ENCODE measurements at regions not wholly inside any gene's neighbourhood (a gene's known extent, or its start where the extent isn't known, plus 50 kb on each side); places are given as distances from the start of the nearest gene placed in this dataset.

DNA sequence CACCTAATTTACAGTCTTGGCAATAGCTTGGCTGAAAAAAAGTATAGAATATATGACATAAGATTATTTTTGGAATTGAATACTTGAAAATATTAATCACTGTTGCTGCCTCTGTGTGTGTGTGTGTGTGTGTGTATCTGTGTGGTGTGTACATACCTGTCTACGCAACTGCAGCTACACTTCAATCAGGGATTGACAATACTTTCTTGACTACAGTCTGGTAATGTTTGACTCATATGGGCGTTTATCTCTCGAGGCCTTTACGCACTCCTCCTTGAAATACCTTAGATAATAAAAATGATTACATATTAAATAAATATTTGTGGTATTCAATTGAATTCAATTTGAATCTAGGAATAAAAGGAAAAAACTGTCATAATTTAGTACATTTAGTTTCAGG is 565.2 kb downstream of the PCDH18 start:
- Histone ChIP-seq H3K27me3 (ENCODE audit: control insufficient read depth, insufficient read depth, low read length) (no peaks in the 10 kb centered on the region), H3K36me3 (ENCODE audit: control insufficient read depth, insufficient read depth, low read length) (no peaks in the 10 kb centered on the region), H3K4me3 (ENCODE audit: low read depth, low read length) (no peak overlapping the region)
- DNase-seq (ENCODE audit: low read depth): peak; percentile 21
- no peak for FAIRE-seq
- TF ChIP-seq CTCF (IDR thresholded peaks at IDR 0.05; ENCODE audit: insufficient read depth, low read length, severe bottlenecking): no peak

DNA sequence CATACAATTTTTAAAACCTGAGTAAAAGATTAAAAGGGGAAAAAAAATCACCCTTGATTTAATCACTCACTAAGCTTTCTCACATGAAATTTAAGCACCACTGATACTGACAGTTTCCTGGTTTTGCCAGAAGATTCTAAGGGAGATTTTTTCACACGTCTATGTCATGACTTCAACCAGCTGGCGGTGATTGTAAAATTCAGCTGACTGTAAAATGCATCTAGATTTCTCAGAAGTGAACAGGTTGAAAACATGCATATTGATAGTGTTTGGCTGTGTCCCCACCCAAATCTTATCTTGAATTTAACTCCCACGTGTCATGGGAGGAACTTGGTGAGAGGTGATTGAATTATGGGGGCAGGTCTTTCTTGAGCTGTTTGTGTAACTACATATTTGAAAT is 566.8 kb downstream of the PCDH18 start:
- Histone ChIP-seq H3K36me3 (ENCODE audit: control insufficient read depth, insufficient read depth, low read length) (no peaks in the 10 kb centered on the region), H3K4me3 (ENCODE audit: low read depth, low read length) (no peak overlapping the region), H3K27me3 (ENCODE audit: control insufficient read depth, insufficient read depth, low read length) (no peaks in the 10 kb centered on the region)
- FAIRE-seq (no peak), DNase-seq (ENCODE audit: low read depth) (no peak)
- TF ChIP-seq CTCF (IDR thresholded peaks at IDR 0.05; ENCODE audit: insufficient read depth, low read length, severe bottlenecking): no peak

DNA sequence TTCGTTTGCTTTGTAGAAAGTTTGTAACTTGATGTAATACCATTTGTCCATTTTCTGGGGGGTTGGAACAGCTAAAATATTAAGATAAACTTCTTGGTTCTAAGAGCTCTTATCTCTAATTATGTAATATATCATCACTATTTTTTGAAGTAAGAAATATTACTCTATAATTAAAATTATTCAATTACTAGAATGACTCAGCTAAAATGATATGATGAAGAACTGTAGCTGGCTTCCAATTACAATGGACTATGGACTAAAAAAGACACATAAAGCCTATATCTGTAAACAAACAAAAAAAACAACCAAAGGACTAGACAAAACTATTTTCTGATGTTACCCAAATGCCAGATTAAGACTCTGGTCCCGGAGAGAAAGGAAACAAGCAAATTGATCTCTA is 569.4 kb downstream of the PCDH18 start:
- Histone ChIP-seq H3K36me3 (ENCODE audit: control insufficient read depth, insufficient read depth, low read length) (no peaks in the 10 kb centered on the region), H3K27me3 (ENCODE audit: control insufficient read depth, insufficient read depth, low read length) (no peaks in the 10 kb centered on the region), H3K4me3 (ENCODE audit: low read depth, low read length) (no peak overlapping the region)
- TF ChIP-seq CTCF (IDR thresholded peaks at IDR 0.05; ENCODE audit: insufficient read depth, low read length, severe bottlenecking): no peak
- DNase-seq (ENCODE audit: low read depth): no peak
- no peak for FAIRE-seq

DNA sequence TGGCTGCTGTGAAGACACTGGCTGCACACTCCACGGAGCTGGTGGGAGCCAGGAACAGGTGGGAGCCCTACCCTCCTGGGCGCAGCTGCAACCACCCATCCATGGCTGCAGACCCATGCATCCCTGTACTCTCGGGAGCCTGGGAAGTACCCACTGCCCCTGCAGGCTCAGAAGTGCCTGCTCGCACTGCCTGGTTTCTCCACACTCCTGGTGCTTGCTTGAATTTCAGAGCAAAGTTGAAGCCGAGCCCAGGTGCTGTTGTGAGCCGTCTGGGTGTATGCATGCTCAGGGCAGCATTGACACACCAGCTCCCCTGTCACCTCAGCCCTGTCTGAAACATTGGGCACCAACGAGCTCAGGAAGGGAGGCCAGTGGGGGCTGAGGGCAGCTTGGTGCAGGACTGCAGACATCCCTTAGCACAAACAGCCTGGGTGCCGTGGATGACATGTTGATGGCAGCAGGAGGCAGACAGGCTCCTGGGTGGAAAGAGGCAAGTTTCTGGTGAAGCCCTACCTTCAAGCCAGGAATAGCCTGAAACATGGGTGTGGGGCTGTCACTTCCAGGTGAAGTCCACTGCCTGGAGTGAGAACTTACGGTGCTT is 585.9 kb downstream of the PCDH18 start:
- DNase-seq (ENCODE audit: low read depth) (no peak), FAIRE-seq (no peak)
- H3K27me3 ChIP-seq (ENCODE audit: control insufficient read depth, insufficient read depth, low read length): no peaks in the 10 kb centered on the region
- no peak overlapping the region for H3K4me3 ChIP-seq (ENCODE audit: low read depth, low read length)
- TF ChIP-seq CTCF (IDR thresholded peaks at IDR 0.05; ENCODE audit: insufficient read depth, low read length, severe bottlenecking): no peak
- no peaks in the 10 kb centered on the region for H3K36me3 ChIP-seq (ENCODE audit: control insufficient read depth, insufficient read depth, low read length)

DNA sequence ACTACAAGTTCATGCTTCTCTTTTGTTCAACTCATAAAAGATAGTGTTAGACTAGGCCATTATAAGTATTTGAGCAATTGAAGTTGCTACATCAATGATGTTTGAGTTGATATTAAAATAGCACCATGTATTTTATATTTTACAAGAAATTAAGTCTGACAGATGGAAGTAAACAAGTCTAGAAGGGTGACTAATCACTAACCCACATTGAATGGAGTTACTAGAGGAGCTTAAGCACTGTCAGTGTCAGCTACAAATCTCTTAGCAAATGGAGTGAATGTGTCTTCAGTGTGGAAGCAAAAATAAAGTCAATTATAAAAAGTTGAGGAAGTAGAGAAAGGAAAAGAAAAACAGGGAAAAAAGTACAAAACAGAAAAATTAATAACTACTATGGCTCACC is 592.5 kb downstream of the PCDH18 start:
- Histone ChIP-seq H3K27me3 (ENCODE audit: control insufficient read depth, insufficient read depth, low read length) (no peaks in the 10 kb centered on the region), H3K36me3 (ENCODE audit: control insufficient read depth, insufficient read depth, low read length) (no peaks in the 10 kb centered on the region), H3K4me3 (ENCODE audit: low read depth, low read length) (no peak overlapping the region)
- no peak for FAIRE-seq
- DNase-seq (ENCODE audit: low read depth): no peak
- TF ChIP-seq CTCF (IDR thresholded peaks at IDR 0.05; ENCODE audit: insufficient read depth, low read length, severe bottlenecking): no peak

- FAIRE-seq: no peak
- no peak for DNase-seq (ENCODE audit: low read depth)
- TF ChIP-seq CTCF (IDR thresholded peaks at IDR 0.05; ENCODE audit: insufficient read depth, low read length, severe bottlenecking): no peak
- Histone ChIP-seq H3K36me3 (ENCODE audit: control insufficient read depth, insufficient read depth, low read length) (no peaks in the 10 kb centered on the region), H3K27me3 (ENCODE audit: control insufficient read depth, insufficient read depth, low read length) (no peaks in the 10 kb centered on the region), H3K4me3 (ENCODE audit: low read depth, low read length) (no peak overlapping the region)
These were observed 596.4 kb downstream of the PCDH18 start for GRCh38 chr4:136935871-136936270.
